Thyroid gland (tissue), 4 donors: ENCODE measurements at regions not wholly inside any gene's neighbourhood (a gene's known extent, or its start where the extent isn't known, plus 50 kb on each side); places are given as distances from the start of the nearest gene placed in this dataset.

Source experiments
- POLR2A ChIP-seq, 2 donors: fragments of 450-650 bp; IDR thresholded peaks; one replicate each; pipeline ENCODE4 v1.6.1; 2017; ENCODE audit warnings: antibody characterized with exemption in 2 of 2, mild to moderate bottlenecking in 2 of 2, moderate library complexity in 1 of 2
- TF ChIP-seq, protein P1 (sequence below), 6 experiments: fragments of 200-600 bp in 3 of 6; fragments of 450-650 bp in 3 of 6; sonication (generic) in 3 of 6; IDR thresholded peaks; one replicate each; pipeline ENCODE4 v1.5.1; 2016 to 2019; ENCODE audit warnings: antibody characterized with exemption in 6 of 6, mild to moderate bottlenecking in 2 of 6, inconsistent platforms in 1 of 6, moderate library complexity in 1 of 6

DNA sequence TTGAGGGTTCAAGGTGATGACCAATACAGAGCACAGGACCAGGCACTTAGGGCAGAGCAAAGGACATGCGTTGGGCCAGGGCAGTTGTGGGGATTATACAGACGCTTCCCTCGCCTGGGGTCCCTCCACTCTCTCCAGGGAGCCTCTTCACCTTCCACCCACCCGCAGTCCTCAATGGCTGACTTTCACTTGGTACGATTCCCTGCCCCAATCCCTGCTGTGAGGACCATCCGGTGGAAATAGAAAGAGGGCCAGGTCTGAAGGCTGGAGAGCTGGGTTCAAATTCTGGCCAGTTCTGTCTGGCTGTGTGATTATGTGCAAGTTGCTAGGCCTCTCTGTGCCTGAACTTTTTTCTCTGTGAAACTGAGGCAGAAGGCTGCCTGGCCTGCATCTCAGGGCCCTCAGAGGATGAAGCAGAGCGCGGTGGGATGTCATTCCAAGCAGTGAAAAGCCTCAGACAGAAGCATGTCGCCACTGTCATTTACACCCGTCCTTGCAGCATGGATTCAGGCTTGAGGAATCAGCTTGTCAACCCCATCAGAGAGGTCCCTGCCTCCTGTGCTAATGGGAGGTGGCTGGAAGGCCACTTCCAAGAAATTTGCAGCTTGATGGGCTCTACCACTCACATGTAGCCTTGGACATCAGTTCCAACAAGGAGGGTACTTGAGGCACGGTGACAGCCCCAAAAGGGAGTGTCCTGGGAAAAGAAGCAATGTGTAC, 206.6 kb upstream of the IER5L start:
- TF ChIP-seq, protein P1, sequence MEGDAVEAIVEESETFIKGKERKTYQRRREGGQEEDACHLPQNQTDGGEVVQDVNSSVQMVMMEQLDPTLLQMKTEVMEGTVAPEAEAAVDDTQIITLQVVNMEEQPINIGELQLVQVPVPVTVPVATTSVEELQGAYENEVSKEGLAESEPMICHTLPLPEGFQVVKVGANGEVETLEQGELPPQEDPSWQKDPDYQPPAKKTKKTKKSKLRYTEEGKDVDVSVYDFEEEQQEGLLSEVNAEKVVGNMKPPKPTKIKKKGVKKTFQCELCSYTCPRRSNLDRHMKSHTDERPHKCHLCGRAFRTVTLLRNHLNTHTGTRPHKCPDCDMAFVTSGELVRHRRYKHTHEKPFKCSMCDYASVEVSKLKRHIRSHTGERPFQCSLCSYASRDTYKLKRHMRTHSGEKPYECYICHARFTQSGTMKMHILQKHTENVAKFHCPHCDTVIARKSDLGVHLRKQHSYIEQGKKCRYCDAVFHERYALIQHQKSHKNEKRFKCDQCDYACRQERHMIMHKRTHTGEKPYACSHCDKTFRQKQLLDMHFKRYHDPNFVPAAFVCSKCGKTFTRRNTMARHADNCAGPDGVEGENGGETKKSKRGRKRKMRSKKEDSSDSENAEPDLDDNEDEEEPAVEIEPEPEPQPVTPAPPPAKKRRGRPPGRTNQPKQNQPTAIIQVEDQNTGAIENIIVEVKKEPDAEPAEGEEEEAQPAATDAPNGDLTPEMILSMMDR (IDR thresholded peaks at IDR 0.05): no peak
- TF ChIP-seq POLR2A (IDR thresholded peaks at IDR 0.05): no peak
